NB4 (cell line): ENCODE measurements at regions not wholly inside any gene's neighbourhood (a gene's known extent, or its start where the extent isn't known, plus 50 kb on each side); places are given as distances from the start of the nearest gene placed in this dataset.
"Not testable (repeated sequence)": the region's sequence is repeated elsewhere in the genome, so short reads cannot be mapped to it uniquely, and the experiment has no call there.

Experiments
- DNase-seq: peaks from one replicate; pipeline ENCODE4 v3.0.0; 2010; ENCODE audit warnings: low read depth
- H3K4me3 ChIP-seq: one replicate; pipeline ENCODE4 v1.5.1; 2011; ENCODE audit warnings: mild to moderate bottlenecking, low read depth, low read length, moderate library complexity
- MAX ChIP-seq: IDR thresholded peaks from 2 replicates; pipeline ENCODE4 v1.6.1; 2011; ENCODE audit warnings: low read depth, low read length
- MYC ChIP-seq: IDR thresholded peaks from 2 replicates; pipeline ENCODE4 v1.6.1; 2011; ENCODE audit warnings: low read depth, low read length
- POLR2A ChIP-seq: IDR thresholded peaks from 2 replicates; pipeline ENCODE4 v1.6.1; 2011; ENCODE audit warnings: mild to moderate bottlenecking; ENCODE audit not compliant: insufficient read length; ENCODE audit errors: extremely low read depth
- TF ChIP-seq, protein P1 (sequence below): IDR thresholded peaks from one replicate; pipeline ENCODE4 v1.5.1; 2012; ENCODE audit warnings: low read depth, low read length

GRCh38 chr15:62277816-62278394 is 112.8 kb upstream of the C2CD4B start:
- H3K4me3 ChIP-seq: no peak overlapping the region
- no peak for DNase-seq
- no peak for TF ChIP-seq MYC
- no peak for TF ChIP-seq MAX
- TF ChIP-seq, protein P1, sequence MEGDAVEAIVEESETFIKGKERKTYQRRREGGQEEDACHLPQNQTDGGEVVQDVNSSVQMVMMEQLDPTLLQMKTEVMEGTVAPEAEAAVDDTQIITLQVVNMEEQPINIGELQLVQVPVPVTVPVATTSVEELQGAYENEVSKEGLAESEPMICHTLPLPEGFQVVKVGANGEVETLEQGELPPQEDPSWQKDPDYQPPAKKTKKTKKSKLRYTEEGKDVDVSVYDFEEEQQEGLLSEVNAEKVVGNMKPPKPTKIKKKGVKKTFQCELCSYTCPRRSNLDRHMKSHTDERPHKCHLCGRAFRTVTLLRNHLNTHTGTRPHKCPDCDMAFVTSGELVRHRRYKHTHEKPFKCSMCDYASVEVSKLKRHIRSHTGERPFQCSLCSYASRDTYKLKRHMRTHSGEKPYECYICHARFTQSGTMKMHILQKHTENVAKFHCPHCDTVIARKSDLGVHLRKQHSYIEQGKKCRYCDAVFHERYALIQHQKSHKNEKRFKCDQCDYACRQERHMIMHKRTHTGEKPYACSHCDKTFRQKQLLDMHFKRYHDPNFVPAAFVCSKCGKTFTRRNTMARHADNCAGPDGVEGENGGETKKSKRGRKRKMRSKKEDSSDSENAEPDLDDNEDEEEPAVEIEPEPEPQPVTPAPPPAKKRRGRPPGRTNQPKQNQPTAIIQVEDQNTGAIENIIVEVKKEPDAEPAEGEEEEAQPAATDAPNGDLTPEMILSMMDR: no peak
- no peak for TF ChIP-seq POLR2A

DNA sequence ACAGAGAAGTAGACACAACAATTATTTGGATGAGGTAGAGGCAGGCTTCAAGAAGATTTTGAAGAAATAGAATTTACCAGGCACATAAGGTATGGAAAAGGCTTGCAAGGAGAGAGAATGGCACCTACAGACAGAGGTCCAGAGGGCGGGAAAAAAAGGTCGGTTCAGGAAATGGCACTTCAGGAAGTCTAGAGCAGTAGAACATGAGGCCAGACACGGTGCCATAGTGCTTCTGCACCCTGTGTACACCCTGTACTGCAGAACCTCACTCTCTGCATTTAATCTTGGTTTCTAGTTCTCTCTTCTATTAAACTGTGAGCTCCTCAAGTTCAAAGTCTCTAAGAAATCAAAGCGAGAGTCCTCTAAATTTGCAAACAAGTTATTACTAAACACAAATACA is 113.4 kb upstream of the C2CD4B start:
- DNase-seq: no peak
- TF ChIP-seq POLR2A (no peak), MYC (no peak), MAX (no peak)
- TF ChIP-seq, protein P1: no peak
- H3K4me3 ChIP-seq: no peak overlapping the region

DNA sequence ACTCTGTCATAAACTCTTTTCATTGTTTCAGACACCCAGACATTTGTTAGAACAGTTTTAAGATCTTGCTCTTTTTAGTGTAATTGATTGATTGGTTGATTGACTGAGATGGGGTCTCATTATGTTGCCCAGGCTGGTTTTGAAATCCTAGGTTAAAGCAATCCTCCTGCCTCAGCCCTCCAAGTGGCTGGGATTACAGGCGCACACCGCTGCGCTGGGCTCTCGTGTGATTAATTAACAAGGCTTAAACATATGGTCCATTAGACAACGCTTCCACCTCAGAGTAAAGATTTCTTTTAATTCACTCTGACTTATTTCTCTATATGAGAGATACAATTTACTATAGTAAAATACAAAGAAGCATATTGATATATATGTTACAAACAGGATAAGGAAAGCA is 114.0 kb upstream of the C2CD4B start:
- DNase-seq: no peak
- H3K4me3 ChIP-seq: no peak overlapping the region
- no peak for TF ChIP-seq MYC
- TF ChIP-seq, protein P1: no peak
- TF ChIP-seq MAX: no peak
- TF ChIP-seq POLR2A: no peak

GRCh38 chr15:62280625-62281024 is 115.5 kb upstream of the C2CD4B start:
- H3K4me3 ChIP-seq: no peak overlapping the region
- DNase-seq: no peak
- TF ChIP-seq POLR2A: no peak
- no peak for TF ChIP-seq MAX
- TF ChIP-seq, protein P1: no peak
- TF ChIP-seq MYC: no peak

- peak; percentile 11 for DNase-seq
- not testable (repeated sequence) for H3K4me3 ChIP-seq
These were observed 116.7 kb upstream of the C2CD4B start for GRCh38 chr15:62281801-62282200.

DNA sequence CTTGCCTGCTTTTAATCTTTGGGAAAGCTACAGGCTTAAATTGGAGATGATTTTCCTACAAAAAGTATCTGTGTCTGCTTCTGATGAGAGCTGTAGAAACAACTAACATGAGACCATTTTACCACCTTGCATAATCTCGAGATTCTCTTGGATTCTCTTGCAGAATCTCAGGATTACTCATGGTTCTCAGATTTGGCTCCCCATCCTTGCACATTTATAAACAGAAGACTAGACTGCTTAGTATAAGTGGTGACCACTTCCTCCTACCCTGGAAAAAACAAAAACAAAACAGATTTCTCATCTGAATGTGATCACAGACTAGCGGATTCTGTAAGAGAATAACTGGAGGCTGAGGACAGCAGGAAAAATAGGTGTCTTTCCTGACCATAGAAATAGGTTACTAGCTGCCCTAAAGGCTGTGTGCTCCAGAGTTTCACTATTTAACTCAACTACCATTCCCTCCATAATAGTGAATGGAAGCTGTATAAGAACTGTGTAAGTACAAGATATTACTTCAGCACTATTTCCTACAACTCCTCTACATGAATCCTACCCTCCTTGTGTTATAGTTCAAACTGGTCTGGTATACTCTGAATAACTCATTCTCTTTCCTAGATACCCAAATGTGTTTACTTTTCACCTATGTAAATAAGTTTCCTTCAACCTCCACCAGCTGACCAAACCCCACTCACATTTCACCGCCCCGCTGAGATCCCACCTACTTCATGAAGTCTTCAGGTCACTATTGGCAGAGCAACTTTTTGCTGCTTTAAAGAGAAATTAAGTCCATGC is 122.2 kb upstream of the C2CD4B start:
- no peak overlapping the region for H3K4me3 ChIP-seq
- no peak for DNase-seq
- TF ChIP-seq, protein P1: no peak
- TF ChIP-seq MAX (no peak), POLR2A (no peak), MYC (no peak)
